Body of pancreas (tissue), 4 donors: ENCODE measurements at regions not wholly inside any gene's neighbourhood (a gene's known extent, or its start where the extent isn't known, plus 50 kb on each side); places are given as distances from the start of the nearest gene placed in this dataset.

Experiments used
- POLR2A ChIP-seq, 3 donors: fragments of 450-650 bp; IDR thresholded peaks; one replicate each; pipeline ENCODE4 v1.6.1; 2016; ENCODE audit warnings: antibody characterized with exemption in 3 of 3, mild to moderate bottlenecking in 2 of 3
- TF ChIP-seq, protein P1 (sequence below), 7 experiments: fragments of 450-650 bp in 4 of 7; fragments of 200-600 bp in 3 of 7; sonication (generic) in 3 of 7; IDR thresholded peaks; one replicate each; pipeline ENCODE4 v1.5.1; 2016 to 2019; ENCODE audit warnings: antibody characterized with exemption in 7 of 7

DNA sequence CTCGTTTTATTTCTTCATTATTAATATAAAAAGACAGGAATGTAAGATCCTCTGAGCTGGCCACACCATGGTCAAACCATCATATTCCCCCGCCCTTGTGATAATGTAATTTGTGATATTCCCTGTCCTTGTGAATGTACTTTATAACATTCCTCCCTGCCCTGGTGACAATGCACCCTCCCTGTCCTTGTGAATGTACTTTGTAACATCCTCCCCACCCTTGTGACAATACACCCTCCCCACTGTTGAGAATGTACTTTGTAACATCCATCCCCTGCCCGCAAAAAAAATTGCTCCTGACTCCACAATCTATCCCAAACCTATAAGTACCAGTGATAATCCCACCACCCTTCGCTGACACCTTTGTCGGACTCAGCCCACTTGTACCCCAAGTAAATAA lies 211.0 kb downstream of the MBD2 start:
- TF ChIP-seq, protein P1, sequence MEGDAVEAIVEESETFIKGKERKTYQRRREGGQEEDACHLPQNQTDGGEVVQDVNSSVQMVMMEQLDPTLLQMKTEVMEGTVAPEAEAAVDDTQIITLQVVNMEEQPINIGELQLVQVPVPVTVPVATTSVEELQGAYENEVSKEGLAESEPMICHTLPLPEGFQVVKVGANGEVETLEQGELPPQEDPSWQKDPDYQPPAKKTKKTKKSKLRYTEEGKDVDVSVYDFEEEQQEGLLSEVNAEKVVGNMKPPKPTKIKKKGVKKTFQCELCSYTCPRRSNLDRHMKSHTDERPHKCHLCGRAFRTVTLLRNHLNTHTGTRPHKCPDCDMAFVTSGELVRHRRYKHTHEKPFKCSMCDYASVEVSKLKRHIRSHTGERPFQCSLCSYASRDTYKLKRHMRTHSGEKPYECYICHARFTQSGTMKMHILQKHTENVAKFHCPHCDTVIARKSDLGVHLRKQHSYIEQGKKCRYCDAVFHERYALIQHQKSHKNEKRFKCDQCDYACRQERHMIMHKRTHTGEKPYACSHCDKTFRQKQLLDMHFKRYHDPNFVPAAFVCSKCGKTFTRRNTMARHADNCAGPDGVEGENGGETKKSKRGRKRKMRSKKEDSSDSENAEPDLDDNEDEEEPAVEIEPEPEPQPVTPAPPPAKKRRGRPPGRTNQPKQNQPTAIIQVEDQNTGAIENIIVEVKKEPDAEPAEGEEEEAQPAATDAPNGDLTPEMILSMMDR (IDR thresholded peaks at IDR 0.05) = no peak
- TF ChIP-seq POLR2A (IDR thresholded peaks at IDR 0.05) = no peak
